Glomerular endothelial cell (primary cell): ENCODE measurements at regions not wholly inside any gene's neighbourhood (a gene's known extent, or its start where the extent isn't known, plus 50 kb on each side); places are given as distances from the start of the nearest gene placed in this dataset.

ENCODE experiments used
- DNase-seq: peaks from one replicate; pipeline ENCODE4 v3.0.0-alpha.2; 2011; ENCODE audit warnings: low read depth, low spot score; ENCODE audit errors: extremely low read depth

DNA sequence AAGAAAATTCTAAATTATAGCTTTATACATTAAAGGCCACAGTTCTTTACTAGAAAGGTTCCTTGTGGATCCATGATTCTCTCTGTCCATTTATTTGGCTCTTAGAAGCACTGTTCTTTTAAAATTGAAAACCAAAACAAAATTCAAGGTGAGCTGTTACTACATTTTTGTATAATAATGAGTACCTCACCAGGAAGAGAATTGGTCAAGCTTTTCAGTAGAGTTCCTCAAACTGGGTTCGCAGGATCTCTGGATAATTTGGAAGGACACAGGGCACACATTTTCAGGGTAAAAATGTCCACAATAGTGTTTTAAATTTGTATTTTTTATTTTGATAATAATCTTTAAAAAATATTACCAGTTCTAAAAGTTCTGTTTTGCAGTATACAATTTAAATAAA is 93.0 kb downstream of the PPP1R3A start:
- no peak for DNase-seq

DNA sequence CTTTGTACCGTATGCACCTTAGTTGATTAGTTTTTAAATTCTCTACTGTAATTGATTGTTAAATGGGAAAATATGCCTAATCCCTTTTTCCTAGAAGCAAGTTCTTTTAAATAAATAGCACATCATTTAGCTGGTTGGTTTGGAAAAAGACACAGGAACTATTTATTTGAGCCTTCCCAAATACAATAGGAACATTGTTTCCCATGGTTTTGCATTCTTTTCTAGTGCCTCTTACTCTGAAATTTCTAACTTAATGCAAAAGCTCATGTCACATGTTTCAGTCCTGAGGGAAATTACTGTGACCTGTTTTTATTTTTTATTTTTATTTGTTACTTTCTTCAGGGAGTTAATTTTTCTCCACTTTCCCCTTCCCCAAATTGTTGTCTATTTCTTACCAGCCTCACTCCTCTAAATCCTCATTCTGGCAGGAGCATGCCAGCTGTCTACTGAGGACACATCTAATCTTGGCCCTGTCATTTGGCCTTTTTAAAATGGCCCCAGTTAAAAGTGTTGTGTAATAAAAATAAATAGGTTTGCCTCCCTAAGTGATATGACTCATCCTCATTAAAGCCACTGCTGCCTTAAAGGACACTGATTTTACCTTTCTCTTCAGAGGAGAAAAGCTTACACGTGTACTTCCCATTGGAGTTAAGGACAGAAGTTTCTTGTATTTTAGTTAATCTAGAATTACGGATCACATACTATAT is 94.5 kb downstream of the PPP1R3A start:
- DNase-seq, result no peak

DNA sequence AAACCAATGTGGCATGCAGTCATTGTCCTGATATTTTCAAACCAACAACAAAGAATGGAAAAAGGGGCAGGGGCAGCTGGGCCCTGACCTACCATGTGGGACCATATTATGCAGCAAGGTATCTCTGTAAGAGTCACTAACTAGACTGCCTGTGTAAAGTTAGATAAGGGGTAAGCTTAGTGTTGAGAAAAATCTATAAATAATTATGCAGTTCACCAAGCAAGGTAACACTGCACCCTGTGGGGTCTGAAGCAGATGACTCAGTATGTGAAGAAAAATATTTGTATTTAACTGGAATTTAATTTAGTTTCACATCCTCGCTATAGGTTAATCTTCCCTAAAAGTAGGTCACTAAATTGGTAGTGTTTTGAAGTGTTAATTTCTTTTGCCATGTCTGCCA is 99.3 kb downstream of the PPP1R3A start:
- DNase-seq, result no peak

DNA sequence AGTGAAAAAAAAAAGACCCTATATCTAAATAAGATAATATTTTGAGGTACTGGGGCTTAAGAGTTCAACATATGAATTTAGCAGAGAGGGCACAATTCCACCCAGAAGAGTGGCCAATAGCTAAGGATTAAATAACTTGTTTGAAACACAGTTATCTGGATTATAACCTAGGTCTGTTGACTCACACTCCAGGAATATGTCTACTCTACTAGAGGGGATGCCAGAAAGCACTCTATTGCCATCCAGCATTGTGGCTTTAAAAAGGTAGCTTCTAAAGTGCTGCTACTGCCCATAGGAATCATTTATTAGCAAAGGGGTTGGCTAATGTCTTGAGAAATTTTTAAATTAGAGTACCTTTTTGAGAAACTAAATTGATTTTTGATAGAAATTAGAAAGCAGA is 102.2 kb downstream of the PPP1R3A start:
- DNase-seq, result no peak

DNA sequence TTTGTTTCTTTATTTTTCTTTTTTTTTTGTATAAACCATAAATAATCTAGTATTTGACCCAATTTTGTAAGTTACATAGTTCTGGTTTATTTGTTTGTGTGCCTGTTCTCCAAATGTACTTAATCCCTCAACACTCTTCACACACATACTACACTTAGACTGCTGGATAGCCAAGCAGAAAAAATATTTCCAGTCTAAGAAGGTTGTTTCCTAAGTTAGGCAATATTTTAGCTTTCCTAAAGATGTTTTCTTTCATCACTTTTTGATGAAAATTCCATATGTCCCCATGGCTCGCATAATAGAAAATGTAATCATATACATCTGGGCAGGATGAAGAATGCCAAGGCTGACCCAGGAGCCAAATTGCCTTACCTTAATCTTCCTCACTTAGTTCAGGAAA is 105.3 kb downstream of the PPP1R3A start:
- DNase-seq, result no peak

DNA sequence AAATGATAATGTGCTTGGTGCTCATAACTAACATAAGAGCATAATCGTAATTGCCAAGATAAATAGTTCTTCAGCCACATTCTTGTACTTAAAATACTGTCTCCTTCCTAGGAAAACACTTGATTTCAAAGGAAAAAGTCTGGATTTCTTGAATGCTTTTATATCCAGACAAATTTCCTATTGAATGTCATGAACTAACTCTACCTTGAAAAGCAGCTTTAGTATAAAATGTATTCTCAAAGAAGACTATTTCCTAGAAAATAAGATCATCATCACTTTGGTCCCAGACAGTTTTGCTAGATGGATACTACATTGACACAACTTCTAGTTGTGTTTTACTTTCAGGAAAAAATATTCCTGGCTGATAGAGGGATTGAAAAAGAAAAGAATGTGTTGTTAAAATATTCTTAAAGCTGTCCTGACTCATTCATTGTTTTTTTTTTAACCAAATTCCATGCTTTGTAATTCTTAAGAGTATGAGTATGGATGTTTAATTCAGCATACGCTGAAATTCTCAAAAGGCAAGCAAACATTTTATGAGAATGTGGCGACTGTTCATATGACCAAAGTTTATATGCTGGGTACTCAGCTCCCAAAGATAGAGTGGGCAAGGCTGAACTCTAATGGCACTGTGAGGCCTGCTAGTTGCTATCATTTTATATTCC is 106.1 kb downstream of the PPP1R3A start:
- no peak for DNase-seq

DNA sequence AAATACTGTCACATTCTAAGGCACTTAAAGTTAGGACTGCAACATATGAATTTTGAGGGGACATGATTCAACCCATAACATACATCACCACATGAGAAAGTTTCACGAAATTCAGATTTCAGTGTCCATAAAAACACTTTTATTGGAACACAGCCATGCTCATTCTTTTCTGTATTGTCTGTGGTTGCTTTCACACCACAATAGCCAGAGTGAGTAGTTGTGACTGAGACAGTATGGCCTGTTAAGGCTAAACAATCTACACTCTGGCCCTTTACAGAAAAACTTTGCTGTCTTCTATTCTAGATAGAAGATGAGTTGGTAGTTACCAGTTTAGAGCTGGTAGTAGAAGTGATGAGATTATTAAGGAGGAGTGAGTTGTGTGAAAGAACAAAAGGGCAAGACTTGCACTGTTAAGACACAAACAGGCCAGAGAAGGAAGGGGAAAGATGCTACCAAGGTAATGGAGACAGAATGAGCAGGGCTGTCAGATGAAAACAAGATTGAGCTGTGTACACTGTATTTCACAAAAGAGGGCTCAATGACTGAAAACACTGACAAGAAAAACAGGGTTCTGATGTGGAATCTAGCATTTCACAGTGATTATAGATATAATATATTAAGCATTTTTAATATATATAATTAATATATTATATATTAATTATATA is 108.6 kb downstream of the PPP1R3A start:
- no peak for DNase-seq

DNA sequence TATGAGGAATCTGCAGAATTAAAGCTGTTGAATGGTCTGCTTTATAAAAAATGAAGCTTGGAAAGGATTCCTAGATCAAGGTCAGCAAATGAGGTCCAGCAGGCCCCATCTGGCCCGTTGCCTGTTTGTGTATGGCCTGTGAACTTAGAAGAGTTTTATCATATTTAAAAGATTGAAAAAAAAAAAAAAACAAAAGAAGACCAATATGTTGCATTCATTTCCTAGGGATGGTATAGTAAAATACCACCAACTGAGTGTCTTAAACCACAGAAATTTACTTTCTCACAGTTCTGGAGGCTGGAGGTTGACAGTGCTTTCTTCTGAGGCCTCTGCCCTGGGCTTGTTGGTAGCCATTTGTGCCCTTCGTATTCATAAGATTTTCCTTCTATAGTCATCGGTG is 109.2 kb downstream of the PPP1R3A start:
- DNase-seq, result no peak

DNA sequence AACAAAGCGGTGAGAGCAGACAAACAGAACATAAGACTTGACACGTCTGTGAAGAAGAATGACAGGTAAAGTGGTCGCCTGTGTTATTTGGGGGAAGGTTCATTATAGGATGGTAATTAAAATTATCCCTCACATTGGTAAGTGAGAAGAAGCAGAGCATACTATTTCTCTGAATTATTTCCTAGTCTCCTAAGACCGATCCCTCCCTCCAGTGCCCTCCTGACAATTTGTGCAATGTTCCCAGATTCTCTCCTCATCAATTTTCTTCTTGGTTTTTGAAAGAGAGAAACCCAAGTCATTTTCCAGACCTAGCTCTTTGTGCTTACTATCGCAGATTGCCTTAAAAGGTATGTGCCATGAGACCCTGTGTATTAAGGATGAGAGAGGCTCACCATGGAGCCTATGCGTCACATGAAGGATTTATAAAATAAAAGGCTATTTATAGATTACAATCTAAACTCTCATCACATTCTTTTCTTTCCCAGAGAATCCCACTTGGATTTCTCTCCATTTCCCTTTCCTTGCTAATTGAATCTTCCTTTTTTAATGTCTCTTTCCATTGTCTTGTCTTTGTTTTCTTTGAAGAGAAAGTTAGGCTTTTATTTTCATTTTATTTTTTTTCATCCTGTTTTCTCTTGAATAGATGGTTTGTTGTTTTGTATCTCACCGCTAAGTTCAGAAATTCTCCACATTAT is 112.0 kb downstream of the PPP1R3A start:
- no peak for DNase-seq

DNA sequence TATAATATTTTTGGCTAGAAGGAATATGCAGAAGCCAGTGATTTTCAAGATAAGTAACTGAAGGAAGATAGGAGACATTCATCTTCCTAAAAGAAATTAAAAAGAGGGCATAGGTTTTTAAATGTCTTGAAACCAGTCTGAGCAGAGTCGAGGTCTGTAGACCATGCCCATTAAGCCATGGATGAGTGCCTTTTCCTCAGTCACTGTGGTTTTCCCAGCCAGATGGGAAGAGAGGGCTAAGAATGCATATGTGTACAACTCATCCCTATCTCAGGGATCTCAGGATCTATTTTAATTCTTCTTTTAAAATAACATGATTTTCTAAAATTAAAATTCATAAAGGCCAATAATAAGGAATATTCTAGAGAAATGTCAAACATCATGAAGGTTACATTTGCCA is 112.8 kb downstream of the PPP1R3A start:
- no peak for DNase-seq

DNA sequence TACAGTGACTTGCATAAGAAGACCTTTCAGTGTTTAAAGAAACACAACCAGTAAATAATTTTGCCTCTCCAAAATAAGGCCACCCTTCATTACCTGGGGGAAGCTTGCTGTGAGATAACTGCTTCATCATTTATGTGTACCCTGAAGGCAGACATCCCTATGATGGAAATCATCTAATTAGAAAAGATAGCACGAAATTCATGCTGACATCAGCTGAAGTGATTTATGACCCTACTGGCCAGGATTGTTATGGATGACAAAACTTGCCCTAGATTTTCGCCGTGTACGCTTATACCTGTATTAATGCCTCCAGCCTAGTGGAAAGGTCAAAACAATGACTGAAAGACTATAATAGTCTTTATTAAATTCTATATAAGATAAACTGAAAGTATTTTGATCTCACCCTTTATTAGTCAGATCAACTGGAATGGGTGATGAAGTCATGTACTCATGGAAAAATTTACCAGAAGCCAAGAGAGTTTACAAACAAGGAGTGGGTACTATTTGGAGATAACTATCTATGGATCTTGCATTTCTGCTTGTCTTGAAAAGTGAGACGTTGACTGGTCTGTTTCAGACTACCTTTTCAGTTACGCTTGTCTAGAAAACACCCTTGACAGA is 114.2 kb downstream of the PPP1R3A start:
- no peak for DNase-seq

DNA sequence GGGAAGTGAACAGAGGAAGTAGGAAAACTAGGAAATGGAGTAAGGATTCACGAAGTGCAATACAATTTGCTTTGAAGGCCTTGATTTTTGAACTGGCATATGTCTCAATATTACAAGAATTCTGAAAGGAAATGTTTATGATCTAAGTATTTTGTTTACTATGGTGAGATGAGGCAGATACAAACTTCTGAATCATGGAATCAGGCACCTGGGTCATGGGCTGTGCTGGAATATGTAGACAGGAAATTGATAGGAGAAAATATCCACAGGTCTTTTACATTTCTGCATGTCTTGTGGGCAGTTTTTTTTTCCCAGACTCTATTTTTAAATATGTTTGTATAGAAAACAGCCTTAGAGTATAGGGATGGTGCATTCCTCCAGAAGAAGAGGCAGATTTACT is 117.1 kb downstream of the PPP1R3A start:
- no peak for DNase-seq

DNA sequence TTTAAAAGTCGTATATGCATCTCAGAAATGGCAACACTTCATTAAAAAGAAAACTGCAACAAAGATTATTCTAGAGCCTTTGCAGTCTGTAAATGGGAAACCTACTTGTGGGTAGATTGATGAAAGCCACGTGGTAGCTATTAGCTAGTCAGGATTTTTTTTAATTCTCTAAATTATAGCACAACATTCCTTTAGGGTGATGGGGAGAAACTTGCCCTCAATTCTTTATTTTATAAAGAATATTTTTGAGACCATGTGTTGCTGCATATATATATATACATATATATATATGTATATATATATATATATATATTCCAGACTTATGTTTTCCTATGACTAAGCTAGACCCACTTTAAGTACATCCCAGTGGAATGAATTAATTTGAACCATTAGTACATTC is 118.0 kb downstream of the PPP1R3A start:
- no peak for DNase-seq

DNA sequence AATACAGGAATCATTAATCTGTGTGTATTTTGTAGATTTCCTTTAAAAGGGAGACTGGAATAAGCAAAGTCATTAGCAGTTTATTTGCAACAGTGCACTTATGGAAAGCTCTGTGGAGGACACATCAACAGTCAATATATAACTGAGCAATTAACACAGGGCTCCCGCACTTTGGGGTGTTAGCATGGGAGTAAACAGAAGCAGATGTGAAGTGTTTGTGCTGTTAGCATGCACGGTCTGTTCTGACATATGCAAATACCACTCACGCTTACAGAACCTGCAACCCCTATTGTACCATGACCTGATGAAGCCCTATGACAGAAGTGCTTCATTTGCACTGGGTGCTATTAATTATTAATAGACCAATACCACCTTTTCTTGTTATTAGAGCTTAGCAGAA is 118.9 kb downstream of the PPP1R3A start:
- no peak for DNase-seq

DNA sequence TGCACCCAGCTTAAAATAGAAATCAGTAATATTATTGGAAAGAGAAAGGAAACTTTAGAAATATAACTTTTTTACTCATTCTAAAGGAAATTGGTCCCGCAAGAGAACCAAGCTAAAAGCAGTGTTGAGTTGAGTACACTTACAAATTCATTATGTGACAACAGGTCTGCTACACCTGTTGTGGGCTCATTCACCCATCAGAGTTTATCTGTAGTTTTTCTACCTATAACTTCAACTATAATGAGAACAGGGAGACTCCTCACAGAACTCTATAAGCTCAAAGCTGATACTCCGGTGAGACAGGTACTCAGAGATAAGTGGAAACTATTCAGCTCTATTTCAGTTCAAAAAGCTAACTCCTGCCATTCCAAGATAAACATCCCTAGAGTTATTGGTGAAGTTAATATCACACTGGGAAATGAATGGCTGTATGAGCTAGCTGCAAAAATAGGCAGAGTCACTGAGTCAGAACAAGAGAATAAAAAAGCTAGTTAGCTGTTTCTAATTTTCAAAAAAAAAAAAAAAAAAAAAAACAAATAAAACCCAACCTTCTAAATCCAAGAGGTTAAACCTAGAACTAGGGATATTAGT is 121.3 kb downstream of the PPP1R3A start:
- no peak for DNase-seq

DNA sequence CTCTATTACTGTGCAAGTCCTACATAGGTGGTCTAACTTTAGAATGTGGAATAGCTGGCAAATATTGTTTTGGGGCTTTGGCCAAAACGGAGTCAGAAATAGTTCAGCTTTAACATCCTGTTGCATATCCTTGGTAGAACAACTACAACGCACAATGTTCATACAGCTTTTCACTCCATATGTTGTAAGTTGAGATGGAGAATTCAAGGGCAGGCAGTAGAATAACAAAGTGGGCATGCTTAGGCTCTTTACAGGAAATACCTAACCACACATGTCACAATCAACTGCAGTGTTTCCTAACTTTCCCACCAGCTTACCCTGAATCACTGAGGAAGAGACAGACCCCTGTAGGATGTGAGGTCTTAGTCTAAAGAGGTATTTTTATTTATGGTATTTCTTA is 122.3 kb downstream of the PPP1R3A start:
- DNase-seq, result peak; percentile 90

DNA sequence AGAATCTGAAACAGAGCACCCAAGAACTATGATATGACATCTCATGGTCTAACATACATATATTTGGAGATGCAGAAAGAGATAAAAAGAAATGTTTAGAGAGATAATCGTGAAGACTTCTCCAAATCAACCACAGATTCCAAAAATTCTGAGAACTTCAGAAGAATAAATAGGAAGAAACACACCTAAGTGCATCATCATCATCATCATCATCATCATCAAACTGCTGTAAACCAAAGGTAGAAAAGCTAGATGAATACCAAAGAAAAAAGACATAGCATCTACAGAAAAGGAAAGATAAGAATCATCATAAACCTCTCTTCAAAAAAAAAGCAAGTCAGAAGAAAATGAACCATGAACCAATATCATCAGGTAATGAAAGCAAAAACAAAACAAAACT is 124.2 kb downstream of the PPP1R3A start:
- DNase-seq, result no peak

DNA sequence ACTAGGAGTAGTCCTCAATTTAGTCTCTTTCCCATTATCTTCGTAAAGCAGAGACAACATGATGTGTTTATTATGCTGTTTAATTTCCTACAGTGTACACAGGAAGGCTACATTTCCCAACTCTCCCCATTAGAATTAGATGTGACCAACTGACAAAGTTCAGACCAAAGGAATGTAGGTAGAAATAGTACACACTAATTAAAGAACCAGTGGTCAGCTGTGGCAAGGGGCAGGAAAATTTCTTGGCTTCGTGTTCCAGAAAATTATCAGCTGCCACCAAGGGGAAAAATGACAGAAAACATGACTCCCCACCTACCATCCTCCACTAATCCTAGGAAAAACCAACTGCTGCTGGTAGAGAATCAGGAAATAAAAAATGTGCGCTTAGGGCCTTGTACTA is 125.6 kb downstream of the PPP1R3A start:
- DNase-seq, result no peak

DNA sequence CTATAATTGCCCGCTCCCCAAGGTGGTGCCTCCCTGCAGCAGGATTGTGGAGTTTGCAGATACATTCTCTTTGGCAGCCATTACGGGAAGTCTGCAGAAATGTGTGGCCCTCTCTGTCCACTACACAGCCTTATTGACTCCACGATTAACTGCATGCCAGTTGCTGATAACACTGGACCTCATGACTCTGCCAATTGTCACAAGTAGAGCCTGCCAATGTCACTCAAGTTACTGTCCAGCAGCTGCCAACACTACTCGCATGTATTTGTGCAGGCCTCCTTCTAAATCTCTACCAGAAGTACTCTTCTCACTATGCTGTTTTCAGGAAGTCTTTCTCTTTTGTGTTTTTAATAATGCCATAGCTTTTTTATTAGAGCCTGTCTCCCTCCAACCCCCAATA is 128.8 kb downstream of the PPP1R3A start:
- no peak for DNase-seq

DNA sequence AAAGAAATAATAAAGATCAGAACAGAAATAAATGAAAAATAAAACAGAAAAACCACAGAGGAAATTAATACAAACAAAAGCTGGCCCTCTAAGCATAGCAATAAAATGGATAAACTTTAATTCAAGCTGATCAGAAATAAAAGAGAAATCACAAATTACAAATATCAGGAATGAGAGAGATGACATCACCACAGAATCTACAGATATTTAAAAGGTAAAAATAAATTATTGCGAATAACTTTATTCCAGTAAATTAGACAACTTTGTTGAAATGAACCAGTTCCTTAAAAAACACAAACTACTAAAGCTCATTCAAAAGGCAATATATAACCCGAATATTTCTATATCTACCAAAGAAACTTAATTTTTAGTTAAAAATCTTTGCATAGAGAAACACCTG is 131.7 kb downstream of the PPP1R3A start:
- no peak for DNase-seq

DNA sequence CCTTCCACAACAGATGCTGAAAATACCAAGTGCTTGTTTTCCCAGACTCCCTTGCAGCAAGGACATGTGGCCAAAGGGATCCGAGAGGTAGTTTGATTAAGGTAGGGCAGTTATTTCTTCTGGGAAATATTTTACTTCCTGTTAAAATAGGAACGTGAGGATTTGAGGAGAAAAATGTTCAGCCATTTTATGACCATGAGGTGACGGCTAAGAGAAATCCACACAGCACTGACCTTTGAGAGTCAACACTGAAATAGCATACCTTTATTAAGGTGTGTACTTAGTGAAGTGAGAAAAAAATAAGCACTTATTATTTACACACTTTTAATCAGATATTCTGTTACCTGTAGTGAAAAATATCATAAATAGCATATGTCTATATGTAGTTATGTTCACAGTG is 133.9 kb downstream of the PPP1R3A start:
- DNase-seq, result no peak
